Panc1 (cell line): ENCODE measurements at regions not wholly inside any gene's neighbourhood (a gene's known extent, or its start where the extent isn't known, plus 50 kb on each side); places are given as distances from the start of the nearest gene placed in this dataset.

ENCODE experiments used
- POLR2AphosphoS5 ChIP-seq: IDR thresholded peaks from 2 replicates; pipeline ENCODE4 v1.6.1; 2012; ENCODE audit warnings: mild to moderate bottlenecking, low read depth, low read length, moderate library complexity
- REST ChIP-seq, 2 experiments: IDR thresholded peaks; 2 replicates each; pipeline ENCODE4 v1.6.1; 2011 to 2012; ENCODE audit warnings: low read depth in 2 of 2, control low read depth in 1 of 2, low read length in 1 of 2, mild to moderate bottlenecking in 1 of 2, moderate library complexity in 1 of 2; ENCODE audit not compliant: insufficient read depth in 1 of 2
- SIN3A ChIP-seq: IDR thresholded peaks from 2 replicates; pipeline ENCODE4 v1.6.1; 2012; ENCODE audit warnings: low read depth, mild to moderate bottlenecking, low read length, moderate library complexity, borderline replicate concordance; ENCODE audit not compliant: insufficient read depth
- TCF7L2 ChIP-seq: IDR thresholded peaks from 2 replicates; pipeline ENCODE4 v1.6.1; 2011; ENCODE audit warnings: mild to moderate bottlenecking, low read depth, low read length, inconsistent platforms
- TF ChIP-seq, protein P1 (sequence below): fragments of 450-650 bp; IDR thresholded peaks from 2 replicates; pipeline ENCODE4 v1.5.1; 2017; ENCODE audit warnings: mild to moderate bottlenecking

DNA sequence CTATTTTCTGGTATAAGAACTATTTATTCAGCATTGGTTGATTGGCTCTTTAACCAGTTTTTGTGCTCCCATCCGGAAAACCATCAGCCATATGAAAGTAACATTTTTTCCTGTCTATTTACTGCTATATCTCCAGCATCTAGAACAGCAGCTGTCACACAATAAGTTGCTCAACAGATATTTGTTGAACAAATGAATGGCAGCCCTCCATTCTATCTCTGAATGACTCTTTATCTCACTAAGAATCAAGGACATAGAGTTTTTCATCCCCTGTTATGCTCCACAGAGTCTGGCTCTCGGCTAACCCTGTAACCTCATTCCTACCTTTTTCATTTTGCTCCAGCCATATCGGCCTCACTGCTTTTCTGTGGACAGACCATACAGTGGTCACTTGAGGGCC lies 145.5 kb downstream of the SLITRK6 start:
- no peak for TF ChIP-seq POLR2AphosphoS5
- TF ChIP-seq, protein P1, sequence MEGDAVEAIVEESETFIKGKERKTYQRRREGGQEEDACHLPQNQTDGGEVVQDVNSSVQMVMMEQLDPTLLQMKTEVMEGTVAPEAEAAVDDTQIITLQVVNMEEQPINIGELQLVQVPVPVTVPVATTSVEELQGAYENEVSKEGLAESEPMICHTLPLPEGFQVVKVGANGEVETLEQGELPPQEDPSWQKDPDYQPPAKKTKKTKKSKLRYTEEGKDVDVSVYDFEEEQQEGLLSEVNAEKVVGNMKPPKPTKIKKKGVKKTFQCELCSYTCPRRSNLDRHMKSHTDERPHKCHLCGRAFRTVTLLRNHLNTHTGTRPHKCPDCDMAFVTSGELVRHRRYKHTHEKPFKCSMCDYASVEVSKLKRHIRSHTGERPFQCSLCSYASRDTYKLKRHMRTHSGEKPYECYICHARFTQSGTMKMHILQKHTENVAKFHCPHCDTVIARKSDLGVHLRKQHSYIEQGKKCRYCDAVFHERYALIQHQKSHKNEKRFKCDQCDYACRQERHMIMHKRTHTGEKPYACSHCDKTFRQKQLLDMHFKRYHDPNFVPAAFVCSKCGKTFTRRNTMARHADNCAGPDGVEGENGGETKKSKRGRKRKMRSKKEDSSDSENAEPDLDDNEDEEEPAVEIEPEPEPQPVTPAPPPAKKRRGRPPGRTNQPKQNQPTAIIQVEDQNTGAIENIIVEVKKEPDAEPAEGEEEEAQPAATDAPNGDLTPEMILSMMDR = no peak
- no peak for TF ChIP-seq REST (IDR thresholded peaks at IDR 0.05; ENCODE audit: insufficient read depth in 1 of 2, low read depth in 2 of 2, low read length in 1 of 2)
- no peak for TF ChIP-seq TCF7L2
- TF ChIP-seq SIN3A = no peak
